WTC11 (cell line): ENCODE measurements at regions not wholly inside any gene's neighbourhood (a gene's known extent, or its start where the extent isn't known, plus 50 kb on each side); places are given as distances from the start of the nearest gene placed in this dataset.

Experiments used
- NR2C2 ChIP-seq: sonication (generic); formaldehyde crosslinking; IDR thresholded peaks from 2 replicates; pipeline ENCODE4 v1.8.0; 2022; ENCODE audit warnings: mild to moderate bottlenecking, missing genetic modification reagents
- TF ChIP-seq, protein P1 (sequence below): fragments of 200-600 bp; IDR thresholded peaks from 2 replicates; pipeline ENCODE4 v1.8.0; 2022; ENCODE audit warnings: antibody characterized with exemption
- TF ChIP-seq, protein P2 (sequence below): sonication (generic); formaldehyde crosslinking; IDR thresholded peaks from 2 replicates; pipeline ENCODE4 v1.8.1; 2022; ENCODE audit warnings: mild to moderate bottlenecking, moderate library complexity, missing genetic modification reagents
- TF ChIP-seq, protein P3 (sequence below): sonication (generic); formaldehyde crosslinking; IDR thresholded peaks from 2 replicates; pipeline ENCODE4 v1.8.1; 2022; ENCODE audit warnings: missing genetic modification reagents, borderline replicate concordance

DNA sequence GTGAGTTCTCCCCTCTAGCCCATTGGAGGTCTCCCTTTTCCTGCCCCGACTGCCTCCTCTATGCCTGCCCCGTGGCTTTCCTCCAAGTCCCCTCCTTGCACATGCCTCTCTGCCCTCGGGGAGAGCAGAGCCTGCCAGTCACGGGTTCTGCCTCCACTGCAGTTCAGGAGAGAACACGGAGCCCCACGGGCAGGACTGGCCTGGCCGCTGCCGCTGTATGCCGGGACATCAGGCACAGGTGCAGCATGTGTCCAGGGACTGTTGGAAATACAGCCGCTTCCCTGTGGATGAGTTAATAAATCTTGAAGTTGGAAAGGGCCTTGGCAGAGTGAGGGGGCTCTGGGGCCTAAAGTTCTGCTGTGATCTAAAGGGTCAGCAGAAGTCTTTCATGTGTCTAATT, 676.6 kb downstream of the MATN1 start:
- TF ChIP-seq NR2C2 (CRISPR knock-in tag), result no peak
- TF ChIP-seq, protein P1, sequence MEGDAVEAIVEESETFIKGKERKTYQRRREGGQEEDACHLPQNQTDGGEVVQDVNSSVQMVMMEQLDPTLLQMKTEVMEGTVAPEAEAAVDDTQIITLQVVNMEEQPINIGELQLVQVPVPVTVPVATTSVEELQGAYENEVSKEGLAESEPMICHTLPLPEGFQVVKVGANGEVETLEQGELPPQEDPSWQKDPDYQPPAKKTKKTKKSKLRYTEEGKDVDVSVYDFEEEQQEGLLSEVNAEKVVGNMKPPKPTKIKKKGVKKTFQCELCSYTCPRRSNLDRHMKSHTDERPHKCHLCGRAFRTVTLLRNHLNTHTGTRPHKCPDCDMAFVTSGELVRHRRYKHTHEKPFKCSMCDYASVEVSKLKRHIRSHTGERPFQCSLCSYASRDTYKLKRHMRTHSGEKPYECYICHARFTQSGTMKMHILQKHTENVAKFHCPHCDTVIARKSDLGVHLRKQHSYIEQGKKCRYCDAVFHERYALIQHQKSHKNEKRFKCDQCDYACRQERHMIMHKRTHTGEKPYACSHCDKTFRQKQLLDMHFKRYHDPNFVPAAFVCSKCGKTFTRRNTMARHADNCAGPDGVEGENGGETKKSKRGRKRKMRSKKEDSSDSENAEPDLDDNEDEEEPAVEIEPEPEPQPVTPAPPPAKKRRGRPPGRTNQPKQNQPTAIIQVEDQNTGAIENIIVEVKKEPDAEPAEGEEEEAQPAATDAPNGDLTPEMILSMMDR, result no peak
- TF ChIP-seq, protein P2, sequence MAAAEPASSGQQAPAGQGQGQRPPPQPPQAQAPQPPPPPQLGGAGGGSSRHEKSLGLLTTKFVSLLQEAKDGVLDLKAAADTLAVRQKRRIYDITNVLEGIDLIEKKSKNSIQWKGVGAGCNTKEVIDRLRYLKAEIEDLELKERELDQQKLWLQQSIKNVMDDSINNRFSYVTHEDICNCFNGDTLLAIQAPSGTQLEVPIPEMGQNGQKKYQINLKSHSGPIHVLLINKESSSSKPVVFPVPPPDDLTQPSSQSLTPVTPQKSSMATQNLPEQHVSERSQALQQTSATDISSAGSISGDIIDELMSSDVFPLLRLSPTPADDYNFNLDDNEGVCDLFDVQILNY (CRISPR knock-in tag), result no peak
- TF ChIP-seq, protein P3, sequence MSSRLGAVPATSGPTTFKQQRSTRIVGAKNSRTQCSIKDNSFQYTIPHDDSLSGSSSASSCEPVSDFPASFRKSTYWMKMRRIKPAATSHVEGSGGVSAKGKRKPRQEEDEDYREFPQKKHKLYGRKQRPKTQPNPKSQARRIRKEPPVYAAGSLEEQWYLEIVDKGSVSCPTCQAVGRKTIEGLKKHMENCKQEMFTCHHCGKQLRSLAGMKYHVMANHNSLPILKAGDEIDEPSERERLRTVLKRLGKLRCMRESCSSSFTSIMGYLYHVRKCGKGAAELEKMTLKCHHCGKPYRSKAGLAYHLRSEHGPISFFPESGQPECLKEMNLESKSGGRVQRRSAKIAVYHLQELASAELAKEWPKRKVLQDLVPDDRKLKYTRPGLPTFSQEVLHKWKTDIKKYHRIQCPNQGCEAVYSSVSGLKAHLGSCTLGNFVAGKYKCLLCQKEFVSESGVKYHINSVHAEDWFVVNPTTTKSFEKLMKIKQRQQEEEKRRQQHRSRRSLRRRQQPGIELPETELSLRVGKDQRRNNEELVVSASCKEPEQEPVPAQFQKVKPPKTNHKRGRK (CRISPR knock-in tag), result no peak
